ENCODE measurements at regions not wholly inside any gene's neighbourhood (a gene's known extent, or its start where the extent isn't known, plus 50 kb on each side); places are given as distances from the start of the nearest gene placed in this dataset.

GRCh38 chr1:59126366-59126765 lies 170.5 kb upstream of the FGGY start:
- Histone ChIP-seq H3K4me2 (ENCODE audit: insufficient read depth, low read length) (no peak overlapping the region), H3K27ac (ENCODE audit: extremely low read depth, low read depth, low read length) (no peak overlapping the region), H3K9ac (ENCODE audit: insufficient read depth in 1 of 2, low read depth in 2 of 2, low read length in 2 of 2) (no peak overlapping the region), H3K9me1 (ENCODE audit: control insufficient read depth, insufficient read depth, low read length) (no peaks in the 10 kb centered on the region), H3K36me3 (ENCODE audit: control insufficient read depth, insufficient read depth, low read length) (no peaks in the 10 kb centered on the region), H3K4me1 (replicated peaks in 1 of 2; ENCODE audit: control insufficient read depth in 2 of 2, insufficient read depth in 2 of 2, low read length in 2 of 2) (no peaks in the 10 kb centered on the region; a peak in 1 of 5 replicates), H4K20me1 (replicated peaks; ENCODE audit: control insufficient read depth, insufficient read depth, low read length) (no peaks in the 10 kb centered on the region), H3K9me3 (replicated peaks; ENCODE audit: control insufficient read depth, insufficient read depth, low read depth, low read length) (no peaks in the 10 kb centered on the region), H2AFZ (ENCODE audit: low read depth, low read length) (no peak overlapping the region), H3K79me2 (ENCODE audit: control insufficient read depth, insufficient read depth, low read length) (no peaks in the 10 kb centered on the region), H3K27me3 (ENCODE audit: control insufficient read depth in 2 of 2, insufficient read depth in 2 of 2, low read length in 2 of 2) (0 out of 5 replicates have a peak, but pooled peaks cover 0 to 5% of the 10 kb centered on the region in 2 experiments), H3K4me3 (no peak overlapping the region)
- no peak for ATAC-seq
- no peak for FAIRE-seq
- ChIA-PET CTCF (ENCODE audit: low intra/inter-chr PET ratio) (no interaction called here), POLR2A (interaction anchor here (0.6 kb wide), 1 partner anchor 102 kb away, joined by 3 read pairs; no protein-coding TSS in a partner anchor)
- in situ Hi-C loops (cut with MboI) = no loop called here
- no TSS peak for BruUV-seq (replicated peaks)
- intact Hi-C loops (cut with micrococcal nuclease) = no loop called here
- 8% methylated on average over 1 of the region's 1 CpG for WGBS (ENCODE audit: insufficient coverage, low coverage, missing lambda C conversion rate)
- DNase-seq (ENCODE audit: extremely low read depth in 1 of 4, low spot score in 3 of 4) = no peak
- TF ChIP-seq RNF219 (CRISPR knock-in tag; IDR thresholded peaks at IDR 0.05) (no peak), ZNF57 (CRISPR knock-in tag; IDR thresholded peaks at IDR 0.05) (no peak), ARID1B (IDR thresholded peaks at IDR 0.05) (no peak), NKRF (IDR thresholded peaks at IDR 0.05; ENCODE audit: borderline replicate concordance) (no peak), FOXP1 (CRISPR knock-in tag; IDR thresholded peaks at IDR 0.05) (no peak), CBX1 (IDR thresholded peaks at IDR 0.05; ENCODE audit: low read depth) (no peak), L3MBTL2 (IDR thresholded peaks at IDR 0.05) (no peak), SMAD1 (IDR thresholded peaks at IDR 0.05; ENCODE audit: low read depth, low read length, partially characterized antibody) (no peak), CBX3 (IDR thresholded peaks at IDR 0.05; ENCODE audit: borderline replicate concordance in 1 of 2, low read length in 2 of 2) (no peak), IRF1 (CRISPR knock-in tag; IDR thresholded peaks at IDR 0.05; ENCODE audit: borderline replicate concordance) (no peak), ARID4B (CRISPR knock-in tag; IDR thresholded peaks at IDR 0.05) (no peak), ZNF274 (IDR thresholded peaks at IDR 0.05; ENCODE audit: borderline replicate concordance, low read depth, low read length) (no peak), COPS2 (conservative IDR thresholded peaks at IDR 0.05) (no peak), MAZ (CRISPR knock-in tag; conservative IDR thresholded peaks at IDR 0.05 in 1 of 2, IDR thresholded peaks at IDR 0.05 in 1 of 2) (no peak)
